ENCODE measurements at regions not wholly inside any gene's neighbourhood (a gene's known extent, or its start where the extent isn't known, plus 50 kb on each side); places are given as distances from the start of the nearest gene placed in this dataset.
"Not testable (repeated sequence)": the region's sequence is repeated elsewhere in the genome, so short reads cannot be mapped to it uniquely, and the experiment has no call there.

DNA sequence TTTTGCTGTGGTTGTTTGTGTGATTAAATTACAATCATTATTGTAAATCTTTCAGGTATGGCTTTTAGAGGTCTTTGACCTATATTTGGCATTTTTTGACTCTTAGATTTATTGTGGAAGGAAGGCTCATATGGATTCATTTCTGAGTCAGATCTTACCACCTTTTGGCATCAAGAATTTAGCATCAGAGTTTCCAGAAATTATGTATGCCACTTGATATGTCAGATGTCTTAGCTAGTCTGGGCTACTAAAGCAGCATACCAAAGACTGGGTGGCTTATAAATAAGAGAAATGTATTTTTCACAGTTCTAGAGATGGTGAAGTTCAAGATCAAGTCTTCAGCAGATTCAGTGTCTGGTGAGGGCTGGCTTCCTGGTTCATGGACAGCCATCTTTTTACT lies 129.5 kb upstream of the PZP start:
- DNase-seq (ENCODE audit: low read depth, low spot score), result no peak

DNA sequence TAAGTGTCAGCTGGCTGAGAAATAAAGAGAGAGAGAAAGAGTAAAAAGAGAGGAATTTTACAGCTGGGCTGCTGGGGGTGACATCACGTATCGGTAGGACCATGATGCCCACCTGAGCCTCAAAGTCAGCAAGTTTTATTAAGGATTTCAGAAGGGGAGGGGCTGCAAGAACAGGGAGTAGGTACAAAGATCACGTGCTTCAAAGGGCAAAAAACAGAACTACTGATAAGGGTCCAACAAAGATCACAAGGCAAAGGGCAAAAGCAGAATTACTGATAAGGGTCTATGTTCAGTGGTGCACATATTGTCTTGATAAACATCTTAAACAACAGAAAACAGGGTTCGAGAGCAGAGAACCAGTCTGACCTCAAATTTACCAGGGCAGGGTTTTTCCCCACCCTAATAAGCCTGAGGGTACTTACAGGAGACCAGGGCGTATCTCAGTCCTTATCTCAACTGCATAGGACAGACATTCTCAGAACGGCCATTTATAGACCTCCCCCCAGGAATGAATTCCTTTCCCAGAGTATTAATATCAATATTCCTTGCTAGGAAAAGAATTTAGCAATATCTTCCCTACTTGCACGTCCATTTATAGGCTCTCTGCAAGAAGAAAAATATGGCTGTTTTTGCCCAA lies 128.3 kb upstream of the PZP start:
- DNase-seq (ENCODE audit: low read depth, low spot score), result not testable (repeated sequence)

DNA sequence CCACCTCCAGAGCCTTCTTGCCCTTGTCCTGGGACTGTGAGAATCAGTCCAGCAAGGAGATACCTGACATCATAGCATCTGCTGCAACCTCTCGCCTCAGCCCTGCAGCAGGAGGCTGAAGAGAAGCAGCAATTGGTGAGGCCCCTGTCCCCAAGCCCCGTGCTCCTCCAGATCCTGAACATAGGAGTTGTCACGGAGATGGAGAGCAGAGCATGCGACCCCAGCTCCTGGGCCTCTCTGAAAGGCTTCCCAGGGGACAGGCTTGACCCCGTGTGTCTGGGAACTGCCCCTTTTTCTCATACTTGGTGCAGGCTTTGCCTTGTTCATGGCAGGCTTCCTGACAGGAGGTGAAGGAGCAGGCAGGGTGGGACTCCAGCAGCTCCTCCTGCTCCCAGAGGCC lies 127.7 kb upstream of the PZP start:
- DNase-seq (ENCODE audit: low read depth, low spot score), result no peak

DNA sequence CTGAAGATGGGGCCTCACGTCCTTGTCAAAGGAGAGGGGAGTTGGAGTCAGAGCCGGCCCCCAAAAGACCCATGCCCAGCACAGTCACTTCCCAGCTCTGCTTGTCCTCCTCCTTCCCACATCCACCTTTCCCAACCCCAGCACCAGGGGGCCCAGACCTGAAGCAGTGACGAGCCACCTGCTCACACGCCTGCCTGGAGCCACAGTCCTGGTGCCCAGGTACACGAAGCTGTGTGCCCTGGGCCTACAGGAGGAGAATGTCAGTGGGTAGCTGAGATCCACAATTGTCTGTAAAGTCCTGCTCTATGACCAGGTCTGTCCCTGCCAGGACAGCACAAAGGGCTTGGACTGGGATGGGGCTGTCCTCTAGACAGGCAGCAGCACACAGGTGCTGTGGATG lies 126.8 kb upstream of the PZP start:
- no peak for DNase-seq (ENCODE audit: low read depth, low spot score)

DNA sequence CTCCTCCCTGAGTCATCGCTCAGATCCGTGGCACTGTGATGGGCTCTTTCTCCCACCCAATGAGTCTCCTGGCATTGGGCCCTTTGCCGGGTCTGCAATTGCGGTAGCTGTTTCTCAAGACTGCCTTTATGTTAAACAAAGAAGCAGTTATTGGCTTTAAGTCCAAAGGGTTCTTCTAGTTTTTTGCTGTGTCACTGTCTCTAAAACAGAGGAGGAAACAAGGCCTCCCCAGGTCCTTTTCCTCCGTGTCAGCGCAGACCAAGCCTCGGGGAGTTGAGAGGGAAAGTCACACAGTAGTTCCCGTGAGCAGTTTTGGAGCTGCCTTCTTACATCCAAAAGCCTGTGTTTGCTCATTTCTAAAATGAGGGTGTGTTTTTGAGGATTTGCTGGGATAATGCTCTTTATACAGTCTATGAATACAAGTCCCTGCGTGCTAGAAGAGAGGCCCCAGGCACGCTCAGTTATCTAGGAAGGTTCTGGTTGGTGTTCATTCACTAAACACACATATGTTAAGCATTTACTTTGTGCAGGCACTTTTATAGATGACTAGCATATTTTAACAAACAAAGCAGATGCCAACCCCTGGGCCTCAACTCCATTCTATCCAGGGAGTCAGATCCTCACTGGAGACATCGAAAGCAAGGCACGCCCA lies 126.0 kb upstream of the PZP start:
- no peak for DNase-seq (ENCODE audit: low read depth, low spot score)

DNA sequence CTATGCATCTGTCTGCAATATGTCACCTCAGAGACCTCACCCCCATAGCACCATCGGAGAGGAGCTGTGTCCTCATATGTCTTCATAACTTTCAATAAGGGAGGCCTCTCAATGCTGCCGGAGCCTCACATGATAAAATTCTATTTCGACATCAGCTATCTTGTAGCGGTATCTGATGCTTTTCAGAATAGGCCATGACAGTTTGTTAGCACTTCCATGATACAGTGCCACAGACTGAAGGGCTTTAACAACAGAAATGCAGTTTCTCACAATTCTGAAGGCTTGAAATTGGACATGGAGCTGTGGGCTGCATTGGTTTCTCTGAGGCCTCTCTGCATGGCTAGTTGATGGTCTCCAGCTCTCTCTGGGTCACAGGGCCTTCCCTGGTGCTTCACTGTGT lies 125.0 kb upstream of the PZP start:
- DNase-seq (ENCODE audit: low read depth, low spot score), result no peak

DNA sequence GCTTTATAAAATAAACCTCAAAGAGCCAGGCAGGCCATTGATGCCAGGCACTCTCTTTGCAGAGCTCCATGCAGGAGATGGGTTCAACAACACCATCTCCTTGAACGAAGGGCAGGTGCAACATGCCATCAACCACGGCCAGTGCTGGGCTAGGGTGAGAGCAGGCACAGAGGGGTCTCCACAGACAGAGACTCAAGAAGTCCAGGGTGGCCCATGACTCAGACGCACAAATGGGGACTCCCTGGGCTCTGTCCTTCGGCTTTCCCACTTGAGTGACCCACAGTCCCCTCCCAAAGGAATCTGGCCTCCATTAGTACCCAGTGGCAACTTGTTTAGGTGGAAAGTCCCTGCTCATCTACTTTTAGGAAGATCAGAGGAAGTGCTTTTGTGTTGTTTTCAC lies 124.4 kb upstream of the PZP start:
- no peak for DNase-seq (ENCODE audit: low read depth, low spot score)

DNA sequence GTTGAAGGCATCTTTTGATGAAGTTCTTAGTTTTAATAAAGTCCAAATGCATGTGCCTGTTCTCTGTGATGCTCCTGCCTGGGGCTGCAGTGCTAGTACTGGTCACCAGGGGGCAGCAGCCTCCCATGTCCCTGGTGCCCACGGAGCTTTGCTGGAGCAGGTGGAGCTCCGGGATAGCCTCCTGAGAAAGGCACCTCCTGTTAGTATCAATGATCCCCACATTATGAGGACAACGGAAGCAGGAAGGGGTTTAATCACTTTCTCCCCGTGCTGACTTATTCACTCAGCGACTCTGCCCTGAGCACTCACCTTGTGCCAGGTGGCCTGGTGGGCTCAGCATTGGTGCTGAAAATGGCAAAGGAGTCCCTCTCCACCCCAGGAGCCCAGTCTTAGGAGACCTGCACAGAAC lies 123.0 kb upstream of the PZP start:
- peak; percentile 51 for DNase-seq (ENCODE audit: low read depth, low spot score)

DNA sequence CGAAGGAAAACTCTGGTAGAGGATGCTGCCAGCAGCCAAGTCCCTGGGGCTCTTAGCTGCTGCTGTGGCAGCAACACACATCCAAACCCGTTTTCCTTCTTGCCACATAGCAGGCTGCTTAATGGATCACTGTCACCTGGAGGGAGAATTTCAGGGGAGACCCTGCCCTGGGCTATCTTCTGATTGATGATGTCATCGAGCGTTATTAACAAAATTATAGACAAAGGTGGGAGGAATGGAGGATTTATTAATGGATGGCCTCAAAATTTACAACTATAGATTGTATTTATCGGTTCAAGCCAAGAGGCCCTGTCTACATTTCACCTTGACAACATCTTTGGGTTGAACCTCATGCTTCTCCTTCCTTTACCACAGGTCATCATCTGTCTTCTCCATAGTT lies 120.8 kb upstream of the PZP start:
- no peak for DNase-seq (ENCODE audit: low read depth, low spot score)

DNA sequence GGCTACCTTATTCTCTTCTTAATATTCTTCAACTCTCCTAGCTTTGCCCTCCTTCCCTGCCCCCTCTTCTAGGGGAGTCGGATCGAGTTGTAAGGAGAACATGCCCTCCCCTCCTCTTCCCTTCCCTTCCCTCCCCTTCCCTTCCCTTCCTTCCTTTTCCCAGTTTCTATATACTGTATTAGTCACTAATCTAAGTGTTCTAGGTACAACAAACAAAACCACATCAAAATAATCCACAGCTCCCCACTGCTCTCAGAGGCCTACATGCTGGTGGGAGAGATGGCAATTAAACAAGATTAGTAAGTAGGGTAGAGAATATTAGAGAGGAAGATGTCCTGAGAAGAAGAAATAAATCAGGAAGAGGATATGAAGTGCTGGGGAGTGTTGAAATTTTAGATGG lies 119.9 kb upstream of the PZP start:
- no peak for DNase-seq (ENCODE audit: low read depth, low spot score)

DNA sequence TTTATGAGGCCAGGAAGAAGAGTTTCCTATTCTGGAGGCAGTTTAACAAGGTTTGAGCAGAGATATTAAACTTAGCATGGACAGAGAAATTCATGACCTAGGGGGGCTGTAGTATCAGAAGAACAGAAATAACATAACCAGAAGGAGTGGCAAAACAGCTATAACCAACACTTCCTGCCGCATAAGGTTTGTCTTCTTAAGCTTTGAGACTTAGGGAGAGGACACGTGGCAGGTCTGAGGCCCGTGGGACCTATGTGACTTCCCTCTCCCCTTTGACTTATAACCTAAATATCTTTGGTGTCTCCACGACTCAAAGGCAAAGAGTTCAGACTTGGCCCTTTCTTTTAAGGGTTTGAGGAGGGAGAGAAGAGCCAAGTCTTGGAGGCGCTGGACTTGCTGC lies 119.1 kb upstream of the PZP start:
- DNase-seq (ENCODE audit: low read depth, low spot score), result no peak

DNA sequence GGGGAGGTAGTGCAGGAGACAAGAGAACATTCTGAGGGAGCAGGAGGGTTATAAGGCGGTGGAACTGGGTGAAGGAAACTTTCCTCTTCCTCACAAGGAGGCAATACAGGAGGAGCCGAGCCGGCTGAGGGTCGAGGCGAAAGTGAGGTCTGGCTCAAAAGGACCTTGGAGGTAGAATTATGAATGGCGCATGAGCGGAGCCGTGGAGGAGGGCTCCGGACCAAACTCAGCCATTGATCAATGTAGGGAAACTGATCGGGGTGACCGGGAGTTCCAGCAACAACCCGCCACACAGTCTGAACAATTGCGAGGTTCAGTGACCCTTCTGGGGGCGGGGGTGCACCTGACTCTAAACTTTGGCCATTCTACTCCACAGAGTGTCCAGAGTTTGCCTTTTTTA lies 118.7 kb upstream of the PZP start:
- not testable (repeated sequence) for DNase-seq (ENCODE audit: low read depth, low spot score)

DNA sequence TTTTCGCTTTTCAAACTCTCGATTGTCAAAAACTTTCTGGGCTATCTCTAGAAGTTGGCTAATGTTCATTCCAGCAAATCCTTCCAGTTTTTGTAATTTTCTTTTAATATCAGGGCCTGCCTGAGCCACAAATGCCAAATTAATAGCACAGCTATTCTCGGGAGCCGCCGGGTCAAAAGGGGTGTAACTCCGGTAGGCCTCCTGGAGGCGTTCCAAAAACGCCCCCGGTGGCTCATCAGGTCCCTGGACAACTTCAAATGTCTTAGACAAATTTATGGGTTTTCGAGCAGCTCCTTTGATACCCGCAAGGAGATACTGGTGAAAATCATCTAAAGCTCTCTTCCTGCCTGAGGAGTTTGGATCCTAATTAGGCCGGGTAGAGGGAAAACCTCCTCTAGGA lies 117.9 kb upstream of the PZP start:
- DNase-seq (ENCODE audit: low read depth, low spot score), result no peak

DNA sequence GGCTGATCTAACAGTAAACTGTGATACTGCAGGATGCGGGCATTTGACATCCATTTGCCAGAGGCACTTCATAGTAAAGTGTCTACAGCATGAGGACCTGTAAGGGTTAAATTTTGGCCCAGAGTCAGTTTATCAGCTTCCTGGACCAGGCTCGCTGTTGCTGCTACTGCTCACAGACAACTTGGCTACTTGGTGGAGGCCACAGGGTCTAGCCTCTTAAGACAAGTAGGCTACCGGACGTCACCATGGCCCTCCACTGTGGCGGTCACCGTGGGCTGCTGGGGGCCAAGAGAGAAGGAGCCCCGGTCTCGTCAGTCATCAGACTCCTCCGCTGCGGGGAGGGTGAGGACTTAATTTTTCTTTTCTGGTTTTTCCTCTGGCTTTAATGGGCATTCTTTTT lies 117.3 kb upstream of the PZP start:
- no peak for DNase-seq (ENCODE audit: low read depth, low spot score)

DNA sequence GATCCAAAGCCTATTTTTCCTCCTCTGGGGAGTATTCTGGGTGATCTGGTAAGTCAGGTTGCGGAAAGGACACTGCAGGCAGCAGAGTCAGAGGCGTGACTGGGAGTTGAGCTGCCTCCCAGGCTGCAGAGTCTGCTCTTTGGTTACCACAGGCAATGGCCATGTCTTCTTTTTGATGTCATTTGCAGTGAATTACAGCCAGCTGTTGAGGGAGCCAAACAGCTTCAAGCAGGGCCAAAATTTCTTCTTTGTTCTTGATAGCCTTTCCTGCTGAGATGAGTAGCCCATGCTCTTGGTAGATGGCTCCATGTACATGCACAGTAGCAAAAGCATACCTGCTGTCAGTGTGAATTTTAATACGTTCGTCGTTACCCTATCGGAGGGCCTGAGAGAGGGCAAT lies 116.6 kb upstream of the PZP start:
- DNase-seq (ENCODE audit: low read depth, low spot score), result no peak

DNA sequence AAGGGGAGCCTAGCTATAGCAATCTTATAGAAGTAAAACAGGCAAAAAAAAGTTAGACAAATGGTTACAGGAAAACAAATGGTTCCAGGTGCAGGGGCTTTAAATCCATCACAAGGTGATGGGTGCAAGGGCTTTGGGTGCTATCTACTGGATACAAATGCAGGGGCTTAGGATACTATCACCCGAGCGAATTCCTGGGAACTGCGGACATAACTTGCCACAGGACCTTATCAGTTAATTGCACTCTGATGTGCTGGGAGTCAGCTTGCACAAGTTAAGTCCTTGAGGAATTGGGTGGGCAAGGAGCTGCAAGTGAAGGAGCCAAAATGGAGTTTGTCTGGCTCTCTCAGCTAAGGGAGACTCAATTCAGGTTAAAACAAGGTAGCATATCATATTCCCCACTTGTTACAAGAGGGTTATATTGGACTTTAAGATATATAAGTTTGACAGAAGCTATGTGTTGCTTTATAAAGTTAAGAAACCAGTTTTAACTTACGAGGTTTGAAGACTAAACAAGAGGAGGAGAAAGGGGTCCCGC lies 115.0 kb upstream of the PZP start:
- DNase-seq (ENCODE audit: low read depth, low spot score), result no peak

DNA sequence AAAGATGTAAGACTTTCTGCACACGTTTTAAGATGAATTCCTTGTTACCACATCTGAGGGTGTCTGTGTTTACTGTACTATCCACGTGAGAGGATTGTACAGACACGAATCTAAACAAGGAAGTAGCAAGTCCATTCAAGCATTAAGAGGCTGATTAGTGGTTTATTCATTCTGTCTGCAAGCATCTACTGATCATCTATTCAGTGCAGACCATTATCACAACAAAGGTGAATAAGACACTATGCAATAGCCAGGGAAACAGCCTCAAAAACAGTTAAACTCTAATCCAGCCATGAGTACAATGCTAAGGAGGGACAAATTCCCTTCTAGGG lies 111.6 kb upstream of the PZP start:
- DNase-seq (ENCODE audit: low read depth, low spot score), result no peak

DNA sequence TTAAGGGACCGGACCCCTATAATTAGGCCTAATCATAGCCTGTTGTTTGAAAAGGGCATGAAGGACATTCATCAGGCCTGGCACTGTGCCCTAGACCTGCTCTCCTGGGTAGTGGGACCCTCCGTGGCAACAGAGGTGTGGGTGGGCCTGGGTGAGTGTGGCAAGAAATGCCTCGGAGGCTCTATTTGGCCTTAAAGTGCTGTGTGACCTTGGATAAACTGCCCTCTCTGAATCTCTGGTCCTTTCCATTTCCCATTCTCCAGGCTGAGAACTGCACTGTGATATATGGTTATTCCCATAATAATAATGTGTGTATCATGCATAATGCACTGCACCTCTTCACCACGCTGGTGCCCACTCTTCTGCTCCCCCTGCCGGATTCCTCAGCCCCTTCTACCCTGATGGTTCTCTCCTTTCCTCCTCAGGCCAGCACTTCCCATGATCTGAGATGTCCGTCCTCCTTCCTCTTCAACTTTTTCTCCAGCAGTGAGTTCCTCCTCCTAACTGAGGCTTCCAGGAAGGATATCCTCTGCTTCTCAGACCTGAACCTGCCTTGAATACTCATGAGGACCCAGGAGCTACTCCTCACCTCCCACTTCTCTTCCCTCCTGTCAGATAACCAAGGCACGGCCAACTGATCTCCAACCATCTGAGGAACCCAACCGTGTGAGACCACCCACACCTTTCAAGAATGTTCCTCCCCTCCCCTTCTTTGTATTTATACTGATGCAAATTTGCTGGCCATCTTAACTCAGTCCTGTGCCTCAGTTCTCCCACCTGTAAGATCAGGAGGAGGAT lies 111.0 kb upstream of the PZP start:
- DNase-seq (ENCODE audit: low read depth, low spot score), result no peak

DNA sequence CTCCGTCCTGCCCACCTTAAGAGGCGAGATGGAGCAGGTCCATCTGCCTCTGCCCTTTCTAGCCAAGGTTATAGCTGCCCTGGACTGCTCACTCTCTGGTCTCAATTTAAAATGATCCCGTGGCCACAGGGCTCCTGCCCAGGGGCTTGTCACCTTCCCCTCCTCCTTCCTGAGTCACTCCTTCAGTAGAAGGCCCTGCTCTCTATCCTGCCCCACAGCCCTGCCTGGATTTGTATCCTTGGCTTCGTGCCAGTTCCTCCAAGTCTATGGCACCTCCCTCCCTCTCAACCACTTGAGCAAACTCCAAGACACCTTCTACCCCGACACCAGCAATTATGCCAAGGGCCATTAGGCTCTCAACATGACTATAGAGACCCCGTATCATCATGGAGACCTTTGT lies 105.3 kb upstream of the PZP start:
- not testable (repeated sequence) for DNase-seq (ENCODE audit: low read depth, low spot score)

DNA sequence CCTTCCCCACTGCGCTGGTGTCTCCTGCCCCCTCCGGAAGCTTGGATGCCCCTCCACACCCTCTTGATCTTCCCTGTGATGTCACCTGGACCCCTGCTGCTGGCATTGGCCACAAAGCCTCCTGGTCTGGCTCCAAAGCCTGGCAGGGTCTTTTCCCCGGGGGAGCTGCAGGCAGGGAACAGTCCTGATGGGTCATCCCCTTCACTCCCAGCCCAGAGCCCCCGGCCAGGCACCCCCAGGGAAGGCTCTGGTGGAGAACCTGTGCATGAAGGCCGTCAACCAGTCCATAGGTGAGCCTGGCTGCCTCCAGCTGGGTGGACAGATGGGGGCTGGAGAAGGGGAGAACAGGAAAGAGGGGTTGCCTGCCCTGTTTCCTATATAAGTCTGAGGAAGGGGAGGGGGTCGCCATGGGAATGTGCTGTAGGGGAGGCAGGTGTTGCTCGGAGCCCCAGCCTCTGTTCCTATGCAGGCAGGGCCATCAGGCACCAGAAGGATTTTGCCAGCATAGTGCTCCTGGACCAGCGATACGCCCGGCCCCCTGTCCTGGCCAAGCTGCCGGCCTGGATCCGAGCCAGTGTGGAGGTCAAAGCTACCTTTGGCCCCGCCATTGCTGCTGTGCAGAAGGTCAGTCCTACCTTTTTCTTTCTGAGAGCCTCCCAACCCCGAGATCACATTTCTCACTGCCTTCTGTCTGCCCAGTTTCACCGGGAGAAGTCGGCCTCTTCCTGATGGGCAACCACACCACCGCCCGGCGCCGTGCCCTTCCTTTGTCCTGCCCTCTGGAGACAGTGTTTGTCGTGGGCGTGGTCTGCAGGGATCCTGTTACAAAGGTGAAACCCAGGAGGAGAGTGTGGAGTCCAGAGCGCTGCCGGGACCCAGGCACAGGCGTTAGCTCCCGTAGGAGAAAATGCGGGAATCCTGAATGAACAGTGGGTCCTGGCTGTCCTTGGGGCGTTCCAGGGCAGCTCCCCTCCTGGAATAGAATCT lies 104.5 kb upstream of the PZP start:
- DNase-seq (ENCODE audit: low read depth, low spot score), result not testable (repeated sequence)

DNA sequence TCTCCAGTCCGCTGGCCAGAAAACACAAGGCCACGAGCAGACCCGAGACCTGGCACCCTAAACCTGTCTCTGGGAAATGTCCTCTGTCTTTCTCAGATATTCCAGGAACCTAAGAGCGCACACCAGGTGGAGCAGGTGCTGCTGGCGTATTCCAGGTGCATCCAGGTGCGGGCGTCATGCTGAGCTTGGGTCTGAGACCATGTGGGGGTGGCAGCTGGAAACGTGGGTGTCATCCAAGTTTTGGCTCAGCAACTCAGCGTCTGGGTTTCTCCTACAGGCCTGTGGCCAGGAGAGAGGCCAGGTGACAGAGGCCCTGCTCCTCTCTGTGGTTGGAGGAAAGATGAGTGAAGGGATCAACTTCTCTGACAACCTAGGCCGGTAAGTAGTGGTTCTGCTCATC lies 103.3 kb upstream of the PZP start:
- not testable (repeated sequence) for DNase-seq (ENCODE audit: low read depth, low spot score)

DNA sequence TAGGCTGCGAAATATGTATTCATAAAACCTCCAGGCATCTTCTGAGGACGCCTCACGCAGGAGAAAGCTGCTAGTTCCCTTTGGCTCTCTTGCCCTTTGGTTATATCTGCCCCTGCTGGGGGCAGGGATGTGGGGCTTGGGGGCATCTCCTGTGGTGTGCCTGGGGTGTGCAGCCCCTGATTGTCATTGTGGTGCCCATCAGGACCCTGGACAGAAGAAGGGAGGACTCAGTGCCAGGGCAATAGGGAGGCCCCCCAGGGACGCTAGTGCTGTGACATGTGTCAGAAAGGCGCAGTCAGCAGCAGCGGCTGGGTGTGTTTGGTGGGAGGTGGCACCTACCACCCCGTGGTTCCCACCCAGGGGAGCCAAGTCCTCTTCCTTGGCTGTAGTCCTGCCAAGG lies 102.5 kb upstream of the PZP start:
- DNase-seq (ENCODE audit: low read depth, low spot score), result not testable (repeated sequence)

All from activated CD4-positive, CD25-positive, alpha-beta regulatory T cell treated with anti-CD3 and anti-CD28 coated beads, Interleukin-2, amount 50 U/mL, for 16 hours (primary cell).